Heart right ventricle (tissue), 16 donors: ENCODE measurements at regions not wholly inside any gene's neighbourhood (a gene's known extent, or its start where the extent isn't known, plus 50 kb on each side); places are given as distances from the start of the nearest gene placed in this dataset.

ENCODE experiments used
- ATAC-seq, 8 donors: fragments of 200-7000 bp; cut with Tn5 transposase; one replicate each; pipeline ENCODE4 v1.9.1; 2020; ENCODE audit warnings: mild to moderate bottlenecking in 8 of 8, moderate library complexity in 8 of 8, moderate number of reproducible peaks in 1 of 8
- DNase-seq, 2 donors: peaks; one replicate each; pipeline ENCODE4 v3.0.0-alpha.2; 2020
- H3K27ac ChIP-seq, 10 donors: fragments of 200-600 bp; sonication (generic) in 2 of 10; one replicate each; pipeline versions ENCODE4 v1.5.0 to v1.8.0; 2020 to 2022; ENCODE audit warnings: mild to moderate bottlenecking in 3 of 10
- H3K27me3 ChIP-seq, 7 donors: fragments of 200-600 bp; one replicate each; pipeline ENCODE4 v1.8.0; 2021 to 2022; ENCODE audit warnings: mild to moderate bottlenecking in 2 of 7
- H3K36me3 ChIP-seq, 9 donors: fragments of 200-600 bp; sonication (generic) in 1 of 9; one replicate each; pipeline versions ENCODE4 v1.5.0 to v1.8.0; 2020 to 2022; ENCODE audit warnings: mild to moderate bottlenecking in 2 of 9
- H3K4me1 ChIP-seq, 9 donors: fragments of 200-600 bp; sonication (generic) in 1 of 9; one replicate each; pipeline versions ENCODE4 v1.5.0 to v1.8.0; 2020 to 2022; ENCODE audit warnings: mild to moderate bottlenecking in 4 of 9
- H3K4me3 ChIP-seq, 10 donors: fragments of 200-600 bp; sonication (generic) in 2 of 10; one replicate each; pipeline versions ENCODE4 v1.5.0 to v1.8.0; 2020 to 2022; ENCODE audit warnings: mild to moderate bottlenecking in 7 of 10, moderate library complexity in 2 of 10
- H3K9me3 ChIP-seq, 11 donors: fragments of 200-600 bp in 10 of 11; sonication (generic) in 2 of 11; one replicate each; pipeline versions ENCODE4 v1.5.0 to v1.8.0; 2013 to 2022; ENCODE audit warnings: mild to moderate bottlenecking in 2 of 11, control low read depth in 1 of 11, moderate library complexity in 1 of 11
- whole genome bisulfite sequencing, 2 donors: extraction: QIAGEN DNeasy Blood & Tissue Kit; methylation state at CpG; one replicate each; pipeline ENCODE4 v1.1.7; 2013; ENCODE audit warnings: inconsistent platforms in 1 of 2; 5-methylcytosine and 5-hydroxymethylcytosine counted together
- intact Hi-C, 10 donors: fragments of 100-400 bp; cut with DNase I; formaldehyde crosslinking; loops; one replicate each; pipeline versions ENCODE4 v1.11.1 to v1.14.2; 2022
- TF ChIP-seq, protein P1 (sequence below), 9 donors: fragments of 200-600 bp; sonication (generic) in 2 of 9; IDR thresholded peaks; one replicate each; pipeline versions ENCODE4 v1.5.0 to v1.8.0; 2021 to 2022; ENCODE audit warnings: antibody characterized with exemption in 9 of 9, mild to moderate bottlenecking in 5 of 9, moderate library complexity in 1 of 9
- donor health status: Arrhythmogenic right ventricular cardiomyopathy.
- donor health status: ischemic (EF 13 %, LVEDD 7.1; RV severe dilation, severe dysfunction).
- donor health status: healthy with polysubstance abuse.
- donor health status: DM: no; HTN: yes; CAD: no.
- donor health status: DM: no; HTN: no; CAD: no.
- donor health status: ischemic (EF 25% LVEDD 6.9; RV normal size, moderate dysfunction).
- donor health status: ischemic (EF 25% LVEDD 5.7; RV mildly dilated, moderate dysfunction).
- donor health status: healthy.
- donor health status: DM: yes; HTN: yes; CAD: no.
- donor health status: Ischemic cardiomyopathy.
- donor health status: ischemic (EF 35%, LVEDD 5.7; RV mildly dilated, moderate dysfunction).
- donor health status: nonischemic (EF 11% LVEDD 7.7; RV severe dilation, severe dysfunction).
- donor health status: DM: yes; HTN: yes; CAD: no.
- donor health status: PGD.
- donor health status: ischemic (EF 29% LVEDD 5.4; RV normal size, mild dysfunction).
- donor health status: nonischemic (EF 23%, LVEDD 6.1; RV moderate dilation, normal function).

DNA sequence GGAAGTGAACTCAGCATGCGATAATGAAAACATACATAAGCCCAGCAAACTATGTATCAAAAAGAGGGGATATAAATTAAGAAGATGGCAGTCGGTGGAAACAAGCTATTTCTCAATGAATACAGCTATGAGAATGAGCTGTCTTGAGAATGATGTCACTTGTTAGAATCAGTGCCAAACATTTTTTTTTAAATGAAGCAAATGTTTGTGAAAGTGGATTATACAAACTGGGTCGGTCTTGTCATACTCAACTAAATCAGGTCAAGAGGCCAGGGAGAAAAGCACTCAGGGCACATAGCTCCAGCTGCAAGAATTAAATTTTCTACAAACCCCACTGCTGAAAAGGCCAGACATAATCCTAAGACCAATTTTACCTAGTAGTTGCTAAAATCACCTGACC, 1048.4 kb downstream of the SLITRK1 start:
- WGBS, 2 donors, result 62 to 64% methylated on average over 3 of the region's 3 CpGs
- no peak for ATAC-seq
- DNase-seq, result no peak
- Histone ChIP-seq H3K4me3 (no peak overlapping the region), H3K4me1 (no peaks in the 10 kb centered on the region), H3K9me3 (peaks cover 0 to 5% (median 0%) of the 10 kb centered on the region in 11 donors), H3K36me3 (no peaks in the 10 kb centered on the region), H3K27ac (no peak overlapping the region), H3K27me3 (no peaks in the 10 kb centered on the region)
- TF ChIP-seq, protein P1, sequence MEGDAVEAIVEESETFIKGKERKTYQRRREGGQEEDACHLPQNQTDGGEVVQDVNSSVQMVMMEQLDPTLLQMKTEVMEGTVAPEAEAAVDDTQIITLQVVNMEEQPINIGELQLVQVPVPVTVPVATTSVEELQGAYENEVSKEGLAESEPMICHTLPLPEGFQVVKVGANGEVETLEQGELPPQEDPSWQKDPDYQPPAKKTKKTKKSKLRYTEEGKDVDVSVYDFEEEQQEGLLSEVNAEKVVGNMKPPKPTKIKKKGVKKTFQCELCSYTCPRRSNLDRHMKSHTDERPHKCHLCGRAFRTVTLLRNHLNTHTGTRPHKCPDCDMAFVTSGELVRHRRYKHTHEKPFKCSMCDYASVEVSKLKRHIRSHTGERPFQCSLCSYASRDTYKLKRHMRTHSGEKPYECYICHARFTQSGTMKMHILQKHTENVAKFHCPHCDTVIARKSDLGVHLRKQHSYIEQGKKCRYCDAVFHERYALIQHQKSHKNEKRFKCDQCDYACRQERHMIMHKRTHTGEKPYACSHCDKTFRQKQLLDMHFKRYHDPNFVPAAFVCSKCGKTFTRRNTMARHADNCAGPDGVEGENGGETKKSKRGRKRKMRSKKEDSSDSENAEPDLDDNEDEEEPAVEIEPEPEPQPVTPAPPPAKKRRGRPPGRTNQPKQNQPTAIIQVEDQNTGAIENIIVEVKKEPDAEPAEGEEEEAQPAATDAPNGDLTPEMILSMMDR (IDR thresholded peaks at IDR 0.05), result no peak
- intact Hi-C loops, result no loop called here

DNA sequence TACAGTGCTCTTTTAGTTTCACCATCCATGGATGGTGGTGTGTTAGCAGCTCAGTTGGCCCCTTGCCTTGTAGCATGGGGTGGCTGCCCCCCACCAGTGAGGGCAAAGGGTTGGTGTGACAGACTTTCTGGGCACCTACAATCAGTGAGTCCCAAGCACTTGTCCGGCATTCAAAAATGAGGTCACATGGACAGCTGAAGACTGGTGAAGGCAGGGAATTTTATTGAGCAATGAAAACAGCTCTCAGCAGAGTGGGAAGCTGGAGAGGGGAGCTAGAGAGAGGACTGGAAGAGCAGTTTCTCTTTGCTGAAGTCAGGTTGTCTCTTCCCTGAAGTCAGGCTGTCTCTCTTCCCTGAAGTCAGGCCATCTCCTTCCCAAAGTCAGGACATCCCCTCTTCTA, 1053.2 kb downstream of the SLITRK1 start:
- Histone ChIP-seq H3K9me3 (peaks cover 0 to 5% (median 0%) of the 10 kb centered on the region in 11 donors), H3K4me3 (no peak overlapping the region), H3K27me3 (no peaks in the 10 kb centered on the region), H3K27ac (no peak overlapping the region), H3K36me3 (no peaks in the 10 kb centered on the region), H3K4me1 (no peaks in the 10 kb centered on the region)
- WGBS, 2 donors, result 95 to 96% methylated on average over 1 of the region's 1 CpG
- DNase-seq (no peak), ATAC-seq (no peak)
- TF ChIP-seq, protein P1 (IDR thresholded peaks at IDR 0.05), result no peak
- intact Hi-C loops, result no loop called here

DNA sequence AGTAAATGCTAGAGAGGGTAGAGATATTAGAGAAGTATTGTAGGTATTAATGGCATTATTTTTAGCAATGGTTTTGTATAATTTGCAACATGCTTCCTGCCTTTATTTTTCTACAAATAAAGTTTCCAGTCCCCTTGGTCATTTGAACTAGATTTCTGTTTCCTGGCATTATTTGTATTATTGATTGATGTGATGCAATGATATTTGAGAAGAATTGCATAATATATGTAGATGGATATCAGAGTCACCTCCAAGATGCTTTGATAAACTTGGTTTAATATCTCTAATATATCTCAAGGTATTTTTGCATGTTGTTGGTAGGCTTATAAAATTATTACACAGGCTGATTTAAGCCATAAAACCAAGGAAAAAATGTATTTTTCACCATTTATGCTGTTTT, 1054.5 kb downstream of the SLITRK1 start:
- DNase-seq (no peak), ATAC-seq (no peak)
- Histone ChIP-seq H3K4me3 (no peak overlapping the region), H3K9me3 (peaks cover 0 to 5% (median 0%) of the 10 kb centered on the region in 11 donors), H3K36me3 (no peaks in the 10 kb centered on the region), H3K27ac (no peak overlapping the region), H3K27me3 (no peaks in the 10 kb centered on the region), H3K4me1 (no peaks in the 10 kb centered on the region)
- intact Hi-C loops, result no loop called here
- TF ChIP-seq, protein P1 (IDR thresholded peaks at IDR 0.05), result no peak

DNA sequence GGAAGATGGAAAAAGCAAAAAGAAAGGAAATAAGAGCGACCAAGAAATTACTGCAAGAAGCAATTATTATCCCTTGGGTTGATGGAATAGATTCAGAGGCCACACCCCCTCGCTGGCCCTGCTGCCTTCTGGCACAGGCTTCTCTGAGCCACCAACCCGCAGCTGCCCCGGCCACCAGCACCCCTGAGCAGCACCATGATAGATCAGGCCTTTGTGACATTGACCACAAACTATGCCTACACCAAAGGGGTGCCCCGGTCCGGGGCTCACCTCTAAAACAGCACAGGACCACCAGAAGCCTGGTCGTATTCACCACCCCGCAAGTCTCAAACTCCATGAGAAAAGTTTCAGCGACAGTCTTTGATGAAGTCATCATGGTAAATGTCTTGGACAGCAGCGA, 1059.3 kb downstream of the SLITRK1 start:
- 87 to 88% methylated on average over 10 of the region's 10 CpGs for WGBS, 2 donors
- TF ChIP-seq, protein P1 (IDR thresholded peaks at IDR 0.05), result no peak
- intact Hi-C loops, result no loop called here

More for the DNA sequence above, 1059.3 kb downstream of the SLITRK1 start:
- peaks cover 0 to 11% (median 0%) of the 10 kb centered on the region in 11 donors for H3K9me3 ChIP-seq
- ATAC-seq (no peak), DNase-seq (no peak)
- H3K4me3 ChIP-seq, result no peak overlapping the region
- no peaks in the 10 kb centered on the region for H3K4me1 ChIP-seq
- no peaks in the 10 kb centered on the region for H3K27me3 ChIP-seq
- H3K27ac ChIP-seq, result no peak overlapping the region
- no peaks in the 10 kb centered on the region for H3K36me3 ChIP-seq
